ENCODE measurements at regions not wholly inside any gene's neighbourhood (a gene's known extent, or its start where the extent isn't known, plus 50 kb on each side); places are given as distances from the start of the nearest gene placed in this dataset.

- no peak for TF ChIP-seq CTCF (IDR thresholded peaks at IDR 0.05; ENCODE audit: low read depth, low read length)
- H3K27ac ChIP-seq = no peak overlapping the region
- no peaks in the 10 kb centered on the region for H3K36me3 ChIP-seq
- no peaks in the 10 kb centered on the region for H3K27me3 ChIP-seq (ENCODE audit: insufficient read depth, low read depth, severe bottlenecking)
- DNase-seq = no peak
- no peaks in the 10 kb centered on the region for H3K9me3 ChIP-seq (ENCODE audit: severe bottlenecking)
- no peak overlapping the region for H3K4me3 ChIP-seq (ENCODE audit: low read depth, low read length)
Observed at GRCh38 chr9:115498303-115498702, 380.3 kb upstream of the TNC start.

- Histone ChIP-seq H3K27me3 (ENCODE audit: insufficient read depth, low read depth, severe bottlenecking) (no peaks in the 10 kb centered on the region), H3K27ac (no peak overlapping the region), H3K4me3 (ENCODE audit: low read depth, low read length) (no peak overlapping the region), H3K36me3 (no peaks in the 10 kb centered on the region), H3K9me3 (ENCODE audit: severe bottlenecking) (no peaks in the 10 kb centered on the region)
- no peak for DNase-seq
- TF ChIP-seq CTCF (IDR thresholded peaks at IDR 0.05; ENCODE audit: low read depth, low read length) = no peak
Observed at GRCh38 chr9:115507148-115507547, 389.2 kb upstream of the TNC start.

GRCh38 chr9:115513148-115513547 is 395.2 kb upstream of the TNC start:
- Histone ChIP-seq H3K27ac (no peak overlapping the region), H3K36me3 (no peaks in the 10 kb centered on the region), H3K27me3 (ENCODE audit: insufficient read depth, low read depth, severe bottlenecking) (no peaks in the 10 kb centered on the region), H3K9me3 (ENCODE audit: severe bottlenecking) (no peaks in the 10 kb centered on the region), H3K4me3 (ENCODE audit: low read depth, low read length) (no peak overlapping the region)
- DNase-seq = peak; percentile 25
- TF ChIP-seq CTCF (IDR thresholded peaks at IDR 0.05; ENCODE audit: low read depth, low read length) = no peak

GRCh38 chr9:115514454-115514853 is 396.5 kb upstream of the TNC start:
- no peak for DNase-seq
- TF ChIP-seq CTCF (IDR thresholded peaks at IDR 0.05; ENCODE audit: low read depth, low read length) = no peak
- H3K4me3 ChIP-seq (ENCODE audit: low read depth, low read length) = no peak overlapping the region
- H3K9me3 ChIP-seq (ENCODE audit: severe bottlenecking) = no peaks in the 10 kb centered on the region
- H3K27ac ChIP-seq = no peak overlapping the region
- no peaks in the 10 kb centered on the region for H3K27me3 ChIP-seq (ENCODE audit: insufficient read depth, low read depth, severe bottlenecking)
- H3K36me3 ChIP-seq = no peaks in the 10 kb centered on the region

- DNase-seq = no peak
- H3K9me3 ChIP-seq (ENCODE audit: severe bottlenecking) = no peaks in the 10 kb centered on the region
- H3K4me3 ChIP-seq (ENCODE audit: low read depth, low read length) = no peak overlapping the region
- no peak for TF ChIP-seq CTCF (IDR thresholded peaks at IDR 0.05; ENCODE audit: low read depth, low read length)
- H3K36me3 ChIP-seq = no peaks in the 10 kb centered on the region
- no peaks in the 10 kb centered on the region for H3K27me3 ChIP-seq (ENCODE audit: insufficient read depth, low read depth, severe bottlenecking)
- no peak overlapping the region for H3K27ac ChIP-seq
Observed at GRCh38 chr9:115517335-115518075, 399.5 kb upstream of the TNC start.

GRCh38 chr9:115520646-115521045 is 402.7 kb upstream of the TNC start:
- no peak for DNase-seq
- Histone ChIP-seq H3K36me3 (no peaks in the 10 kb centered on the region), H3K9me3 (ENCODE audit: severe bottlenecking) (no peaks in the 10 kb centered on the region), H3K27me3 (ENCODE audit: insufficient read depth, low read depth, severe bottlenecking) (no peaks in the 10 kb centered on the region), H3K27ac (no peak overlapping the region), H3K4me3 (ENCODE audit: low read depth, low read length) (no peak overlapping the region)
- TF ChIP-seq CTCF (IDR thresholded peaks at IDR 0.05; ENCODE audit: low read depth, low read length) = no peak

All from WERI-Rb-1 (cell line).